Mucosa of descending colon (tissue), 3 donors: ENCODE measurements at regions not wholly inside any gene's neighbourhood (a gene's known extent, or its start where the extent isn't known, plus 50 kb on each side); places are given as distances from the start of the nearest gene placed in this dataset.

Source experiments
- ATAC-seq: fragments of 200-7000 bp; cut with Tn5 transposase; one replicate; pipeline ENCODE4 v1.9.1; 2020; ENCODE audit warnings: mild to moderate bottlenecking, moderate library complexity
- DNase-seq, 3 donors: peaks; one replicate each; pipeline ENCODE4 v3.0.0-alpha.2; 2020
- H3K36me3 ChIP-seq: fragments of 200-600 bp; one replicate; pipeline ENCODE4 v1.8.0; 2021; ENCODE audit warnings: low read depth, mild to moderate bottlenecking
- H3K4me1 ChIP-seq: fragments of 200-600 bp; one replicate; pipeline ENCODE4 v1.8.0; 2021; ENCODE audit warnings: low read depth, mild to moderate bottlenecking
- H3K4me3 ChIP-seq: fragments of 200-600 bp; one replicate; pipeline ENCODE4 v1.8.0; 2021; ENCODE audit warnings: mild to moderate bottlenecking
- H3K9me3 ChIP-seq: fragments of 200-600 bp; one replicate; pipeline ENCODE4 v1.8.0; 2021; ENCODE audit warnings: mild to moderate bottlenecking
- CTCF ChIP-seq: fragments of 200-600 bp; IDR thresholded peaks from one replicate; pipeline ENCODE4 v1.8.0; 2022; ENCODE audit warnings: antibody characterized with exemption, mild to moderate bottlenecking
- intact Hi-C, 2 donors: fragments of 100-400 bp; cut with DNase I in 1 of 2; cut with micrococcal nuclease in 1 of 2; formaldehyde crosslinking; loops; one replicate each; pipeline versions ENCODE4 v1.11.0 to v1.11.1; 2022; cut with DNase I, micrococcal nuclease
- donor health status: DM: no; HTN: no; CAD: no; lungs with moderate emphysema.
- donor health status: DM: no; HTN: no; CAD: no.
- donor health status: DM: no; HTN: yes; CAD: no.

GRCh38 chr11:20259506-20259905, 99.2 kb upstream of the DBX1 start:
- H3K36me3 ChIP-seq, result no peaks in the 10 kb centered on the region
- intact Hi-C loops, result no loop called here
- DNase-seq, result no peak
- no peaks in the 10 kb centered on the region for H3K9me3 ChIP-seq
- ATAC-seq, result no peak
- no peaks in the 10 kb centered on the region for H3K4me1 ChIP-seq
- no peak for TF ChIP-seq CTCF
- H3K4me3 ChIP-seq, result no peak overlapping the region

GRCh38 chr11:20258376-20258895, 98.2 kb upstream of the DBX1 start:
- no peaks in the 10 kb centered on the region for H3K9me3 ChIP-seq
- no peak for TF ChIP-seq CTCF
- no peaks in the 10 kb centered on the region for H3K36me3 ChIP-seq
- H3K4me3 ChIP-seq, result no peak overlapping the region
- DNase-seq, result no peak
- ATAC-seq, result no peak
- intact Hi-C loops, result no loop called here
- no peaks in the 10 kb centered on the region for H3K4me1 ChIP-seq

- no peaks in the 10 kb centered on the region for H3K36me3 ChIP-seq
- H3K9me3 ChIP-seq, result no peaks in the 10 kb centered on the region
- no peaks in the 10 kb centered on the region for H3K4me1 ChIP-seq
- intact Hi-C loops, result no loop called here
- no peak for ATAC-seq
- DNase-seq, result no peak
- H3K4me3 ChIP-seq, result no peak overlapping the region
- TF ChIP-seq CTCF, result no peak
These were observed 96.7 kb upstream of the DBX1 start for GRCh38 chr11:20256925-20257324.

GRCh38 chr11:20253796-20254195, 93.5 kb upstream of the DBX1 start:
- H3K4me3 ChIP-seq, result no peak overlapping the region
- intact Hi-C loops, result no loop called here

GRCh38 chr11:20251496-20251895, 91.2 kb upstream of the DBX1 start:
- Histone ChIP-seq H3K4me3 (no peak overlapping the region), H3K9me3 (no peaks in the 10 kb centered on the region), H3K4me1 (peaks cover 16% of the 10 kb centered on the region), H3K36me3 (no peaks in the 10 kb centered on the region)
- no peak for ATAC-seq
- no peak for DNase-seq
- no peak for TF ChIP-seq CTCF
- intact Hi-C loops, result no loop called here

More at GRCh38 chr11:20253796-20254195, 93.5 kb upstream of the DBX1 start:
- ATAC-seq (no peak), DNase-seq (no peak)
- Histone ChIP-seq H3K36me3 (no peaks in the 10 kb centered on the region), H3K9me3 (no peaks in the 10 kb centered on the region), H3K4me1 (peaks cover 13% of the 10 kb centered on the region)
- no peak for TF ChIP-seq CTCF

GRCh38 chr11:20250644-20251247, 90.5 kb upstream of the DBX1 start:
- Histone ChIP-seq H3K36me3 (no peaks in the 10 kb centered on the region), H3K9me3 (no peaks in the 10 kb centered on the region), H3K4me1 (peaks cover 16% of the 10 kb centered on the region), H3K4me3 (no peak overlapping the region)
- no peak for DNase-seq
- intact Hi-C loops, result no loop called here
- no peak for TF ChIP-seq CTCF
- ATAC-seq, result peak; percentile 61
